Renal cortex interstitium (tissue), 11 donors: ENCODE measurements at regions not wholly inside any gene's neighbourhood (a gene's known extent, or its start where the extent isn't known, plus 50 kb on each side); places are given as distances from the start of the nearest gene placed in this dataset.
"Not testable (repeated sequence)": the region's sequence is repeated elsewhere in the genome, so short reads cannot be mapped to it uniquely, and the experiment has no call there.

ENCODE experiments used
- DNase-seq, 11 donors: peaks; one replicate each; pipeline ENCODE4 v3.0.0-alpha.2; 2013; ENCODE audit warnings: low read depth in 9 of 11, low spot score in 4 of 11; ENCODE audit errors: extremely low read depth in 1 of 11

DNA sequence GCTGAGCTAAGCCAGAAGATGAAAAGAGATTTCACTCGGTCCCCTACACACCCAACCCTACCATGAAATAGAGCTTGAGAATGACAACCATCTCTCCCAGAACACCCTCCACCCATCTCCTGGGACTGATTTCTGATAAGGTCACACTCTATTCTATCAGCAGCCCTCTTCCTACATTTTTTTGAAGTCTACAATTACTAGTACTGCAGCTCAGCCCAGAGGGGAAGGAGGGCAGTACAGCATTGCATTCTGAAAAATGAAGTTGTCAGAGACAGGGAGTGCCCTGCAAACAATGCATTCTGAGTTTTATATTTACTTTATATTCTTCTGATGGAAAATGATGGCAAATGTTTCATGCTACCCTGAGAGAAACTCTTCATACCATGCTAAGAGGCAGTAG, 318.5 kb downstream of the BCAT1 start:
- DNase-seq: no peak

DNA sequence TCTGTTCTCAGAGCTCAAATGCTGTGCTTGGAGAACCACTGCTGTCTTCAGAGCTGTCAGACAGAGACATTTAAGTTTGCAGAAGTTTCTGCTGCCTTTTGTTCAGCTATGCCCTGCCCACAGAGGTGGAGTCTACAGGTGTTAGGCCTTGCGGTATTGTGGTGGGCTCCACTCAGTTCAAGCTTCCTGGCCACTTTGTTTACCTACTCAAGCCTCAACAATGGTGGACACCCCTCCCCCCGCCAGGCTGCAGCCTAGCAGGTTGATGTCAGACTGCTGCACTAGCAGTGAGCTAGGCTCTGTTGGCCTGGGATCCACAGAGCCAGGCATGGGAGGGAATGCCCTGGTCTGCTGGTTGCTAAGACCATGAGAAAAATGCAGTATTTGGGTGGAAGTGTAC, 323.8 kb downstream of the BCAT1 start:
- no peak for DNase-seq

DNA sequence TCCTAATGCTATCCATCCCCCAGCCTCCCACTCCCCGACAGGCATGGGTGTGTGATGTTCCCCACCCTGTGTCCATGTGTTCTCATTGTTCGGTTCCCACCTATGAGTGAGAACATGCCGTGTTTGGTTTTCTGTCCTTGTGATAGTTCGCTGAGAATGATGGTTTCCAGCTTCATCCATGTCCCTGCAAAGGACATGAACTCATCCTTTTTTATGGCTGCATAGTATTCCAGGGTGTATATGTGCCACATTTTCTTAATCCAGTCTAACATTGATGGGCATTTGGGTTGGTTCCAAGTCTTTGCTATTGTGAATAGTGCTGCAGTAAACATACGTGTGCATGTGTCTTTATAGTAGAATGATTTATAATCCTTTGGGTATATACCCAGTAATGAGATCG, 328.9 kb downstream of the BCAT1 start:
- DNase-seq: not testable (repeated sequence)

DNA sequence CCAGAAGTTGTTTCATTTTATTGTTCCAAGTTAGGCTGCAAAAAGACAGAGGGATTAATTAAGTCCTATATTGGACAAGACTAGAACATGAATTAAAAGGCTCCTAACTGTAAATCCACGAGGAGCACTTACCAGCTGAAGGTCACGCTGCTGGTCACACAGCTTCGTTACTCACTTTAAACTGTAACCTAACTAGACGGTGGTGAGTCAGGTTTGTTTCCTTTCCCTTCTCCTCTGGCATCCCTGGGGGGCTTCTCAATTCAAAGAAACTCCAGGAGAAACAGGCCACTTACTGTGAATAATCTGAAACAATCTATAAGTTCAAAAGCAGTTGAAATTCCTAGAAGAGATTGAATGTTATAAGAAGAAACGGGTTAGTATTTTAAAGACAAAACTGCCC, 331.4 kb downstream of the BCAT1 start:
- DNase-seq: no peak

DNA sequence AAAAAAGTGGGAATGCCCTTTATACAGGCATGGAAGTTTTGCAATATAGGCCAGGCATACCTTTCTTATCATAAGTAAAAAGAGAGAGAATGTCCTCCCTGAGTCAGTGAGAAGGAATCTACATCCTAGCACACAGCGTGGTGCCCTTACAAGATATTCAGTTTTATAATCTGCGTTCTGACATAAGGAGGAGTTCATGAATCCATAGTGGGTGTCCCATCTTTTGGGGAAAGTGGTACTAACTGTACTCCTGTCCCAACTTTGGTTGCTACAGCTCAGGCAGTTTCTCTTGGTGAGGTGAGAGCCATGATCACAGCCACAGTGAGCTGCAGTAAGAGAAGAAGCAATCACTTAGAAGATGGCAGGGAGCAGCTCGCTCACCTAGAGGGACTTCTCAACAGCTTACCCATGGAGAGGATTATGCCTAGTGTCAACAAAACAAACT, 332.9 kb downstream of the BCAT1 start:
- DNase-seq: no peak

DNA sequence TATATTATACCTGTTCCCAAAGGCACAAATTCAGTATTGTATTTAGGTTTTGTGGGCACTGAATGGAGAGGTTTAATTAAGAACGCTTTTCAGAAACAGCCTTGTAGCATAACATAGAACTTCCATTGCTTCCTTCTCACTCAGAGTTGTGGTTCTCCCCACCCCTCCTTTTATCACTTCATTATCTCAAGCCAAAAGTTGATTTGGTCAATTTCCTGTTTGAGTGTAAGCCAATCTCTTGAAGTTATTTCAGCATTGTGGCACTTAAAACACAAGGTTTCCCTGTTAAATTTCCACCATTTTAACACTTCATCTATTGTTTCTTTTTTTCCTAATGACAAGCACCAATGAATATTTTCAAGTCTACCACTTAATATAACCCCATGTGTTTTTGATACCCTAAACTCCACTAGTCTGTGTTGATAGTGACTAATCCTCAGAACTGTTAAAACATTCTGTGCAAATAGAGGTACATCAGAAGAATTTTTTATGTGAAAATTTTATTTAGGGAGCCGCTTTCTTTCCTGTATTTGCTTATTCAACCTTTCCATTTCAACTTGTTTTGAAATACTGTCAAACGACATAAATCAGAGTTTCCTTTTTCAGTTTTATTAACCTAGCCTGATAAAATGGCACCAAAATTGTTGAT, 340.1 kb downstream of the BCAT1 start:
- DNase-seq: no peak

DNA sequence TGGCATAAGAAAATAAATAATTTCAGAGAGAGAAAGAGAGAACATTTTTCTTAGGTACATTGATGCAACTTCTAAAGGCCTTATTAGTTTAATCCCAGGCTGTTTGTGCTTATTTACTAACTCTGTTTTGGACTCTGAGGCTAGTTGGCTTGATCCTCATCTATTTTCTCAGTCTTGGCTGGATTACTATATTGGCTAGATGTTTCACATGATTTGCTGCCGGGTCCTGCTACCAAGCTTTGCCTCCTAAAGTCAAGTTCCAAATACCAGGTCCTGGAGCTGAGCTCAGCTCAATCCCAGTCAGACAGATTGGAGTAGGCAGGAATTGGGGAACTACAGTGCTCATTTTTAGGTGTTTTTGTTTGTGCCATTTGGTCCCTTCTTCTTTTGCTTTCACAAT, 340.8 kb downstream of the BCAT1 start:
- no peak for DNase-seq

DNA sequence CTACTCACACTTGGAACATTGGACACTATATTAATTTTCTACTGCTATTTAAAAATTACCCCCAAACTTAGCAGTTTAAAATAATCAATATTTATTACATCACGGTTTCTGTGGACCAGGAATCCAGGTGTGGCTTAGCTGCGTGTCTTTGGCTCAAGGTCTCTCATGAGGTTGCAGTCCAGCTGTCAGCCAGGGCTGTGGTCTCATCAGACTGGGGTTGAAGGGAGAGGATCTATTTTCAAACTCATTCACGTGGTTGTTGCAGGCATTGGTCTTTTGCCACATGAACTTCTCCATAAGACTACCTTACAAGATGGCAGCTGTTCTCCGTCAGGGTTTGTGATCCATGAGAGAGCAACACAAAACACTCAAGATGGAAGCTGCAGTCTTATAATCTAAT, 343.0 kb downstream of the BCAT1 start:
- no peak for DNase-seq

DNA sequence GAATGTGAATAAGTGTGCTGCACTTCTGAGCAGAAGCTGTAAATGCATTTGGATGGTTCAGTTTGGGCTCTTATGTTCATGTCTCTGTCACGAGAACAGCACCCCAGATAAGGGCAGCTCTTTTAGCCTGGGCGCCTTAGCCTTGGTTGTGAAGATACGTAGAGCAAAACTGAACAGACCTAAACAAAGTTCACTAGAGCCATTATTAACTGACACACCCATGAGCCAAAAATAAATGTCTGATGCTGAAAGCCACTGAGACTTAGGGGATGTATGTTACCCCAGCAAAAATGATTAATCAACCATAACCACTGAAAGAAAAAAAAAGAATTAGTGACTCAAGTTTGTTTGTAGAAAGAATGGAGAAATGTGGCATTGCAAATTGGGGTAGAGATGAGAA, 343.4 kb downstream of the BCAT1 start:
- no peak for DNase-seq

DNA sequence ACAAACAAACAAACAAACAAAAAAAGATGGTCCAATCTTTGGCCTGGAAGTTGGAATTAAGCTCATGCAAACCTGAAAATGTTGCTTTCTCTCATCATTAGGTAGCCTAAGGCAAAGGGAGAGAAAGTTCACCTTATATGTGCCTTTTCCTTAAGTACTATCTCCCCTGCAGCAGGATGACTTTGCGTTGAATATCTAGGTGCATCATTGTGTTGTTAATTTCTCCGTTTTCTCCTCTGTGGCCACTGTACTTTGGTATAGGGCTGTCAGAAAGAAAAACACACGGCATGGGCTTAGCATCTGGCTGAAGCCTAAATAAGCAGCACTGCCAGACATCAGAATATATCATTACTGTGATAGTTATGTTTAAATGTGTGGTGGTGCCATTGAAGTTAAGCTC, 345.5 kb downstream of the BCAT1 start:
- DNase-seq: no peak

DNA sequence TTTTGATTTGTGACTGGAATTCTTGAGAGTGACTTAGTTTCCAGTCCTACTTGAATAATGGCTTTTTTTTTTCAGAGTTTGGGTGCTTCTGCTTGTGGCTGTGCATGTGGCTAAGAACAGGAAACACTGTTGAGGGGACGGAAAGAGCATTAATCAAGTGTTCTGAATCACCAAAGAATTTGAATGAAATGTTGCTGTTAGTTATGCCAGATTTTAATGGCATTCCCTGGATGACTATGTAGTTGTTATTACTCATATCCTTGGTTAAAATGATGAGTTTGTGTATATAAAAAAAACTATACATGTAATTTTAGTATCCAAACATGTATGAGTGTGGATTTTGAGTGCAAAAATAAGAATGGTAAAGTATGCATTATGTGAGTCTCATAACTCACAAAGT, 347.9 kb downstream of the BCAT1 start:
- DNase-seq: no peak

DNA sequence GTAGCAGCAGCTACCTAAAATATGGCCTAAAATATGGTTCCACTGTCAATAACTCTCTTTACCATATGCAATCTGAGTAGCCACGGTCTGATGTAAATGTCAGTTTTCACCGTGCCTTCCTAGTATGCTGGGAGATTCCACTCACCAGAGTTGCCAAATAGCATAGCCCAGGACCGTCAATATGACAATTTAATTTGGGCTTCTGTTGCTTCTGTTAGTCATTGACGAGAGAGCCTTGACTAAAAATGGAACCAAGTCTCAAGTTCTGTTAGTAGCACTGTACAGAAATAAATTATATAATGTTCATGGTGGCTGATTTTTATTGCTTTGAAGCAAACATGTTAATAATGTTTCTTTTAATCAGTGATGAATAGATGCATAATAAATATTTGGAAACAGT, 348.4 kb downstream of the BCAT1 start:
- DNase-seq: no peak

DNA sequence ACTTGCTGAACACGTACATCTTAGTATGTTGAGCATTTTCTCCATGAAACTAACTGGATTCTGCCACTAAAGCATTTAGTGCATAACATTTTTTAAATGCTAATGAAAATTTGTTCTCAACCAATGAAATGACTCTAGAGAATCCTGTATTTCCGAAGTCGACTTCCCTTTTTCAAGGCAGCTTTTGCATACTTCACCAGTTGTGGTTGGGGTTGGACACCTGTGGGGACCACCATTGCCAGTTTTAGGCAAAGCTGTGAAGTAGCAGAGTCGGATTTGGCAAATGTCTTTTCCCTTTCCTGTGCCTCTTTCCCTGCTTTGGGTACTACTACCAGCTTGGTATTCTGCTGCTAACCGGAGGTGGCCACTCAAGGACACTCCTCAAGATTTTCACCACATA, 349.2 kb downstream of the BCAT1 start:
- DNase-seq: no peak

DNA sequence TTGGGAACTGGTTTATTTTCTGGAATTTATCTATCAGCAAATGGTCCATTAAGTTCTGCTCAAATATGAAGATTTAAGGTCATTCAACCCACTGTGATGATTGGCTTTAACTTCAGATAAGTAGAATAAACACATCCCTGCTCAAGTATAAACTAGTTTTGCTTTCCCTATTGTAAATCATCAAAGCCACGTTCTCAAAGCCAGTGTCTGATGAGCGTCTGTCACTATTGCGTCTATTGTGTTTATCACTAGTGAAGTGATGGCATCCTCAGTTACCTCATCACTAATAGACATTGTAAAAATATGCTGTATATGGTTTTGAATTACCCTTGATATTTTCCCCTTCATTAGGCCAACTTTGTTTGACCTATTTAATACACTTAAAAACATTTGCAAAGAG, 351.3 kb downstream of the BCAT1 start:
- no peak for DNase-seq

DNA sequence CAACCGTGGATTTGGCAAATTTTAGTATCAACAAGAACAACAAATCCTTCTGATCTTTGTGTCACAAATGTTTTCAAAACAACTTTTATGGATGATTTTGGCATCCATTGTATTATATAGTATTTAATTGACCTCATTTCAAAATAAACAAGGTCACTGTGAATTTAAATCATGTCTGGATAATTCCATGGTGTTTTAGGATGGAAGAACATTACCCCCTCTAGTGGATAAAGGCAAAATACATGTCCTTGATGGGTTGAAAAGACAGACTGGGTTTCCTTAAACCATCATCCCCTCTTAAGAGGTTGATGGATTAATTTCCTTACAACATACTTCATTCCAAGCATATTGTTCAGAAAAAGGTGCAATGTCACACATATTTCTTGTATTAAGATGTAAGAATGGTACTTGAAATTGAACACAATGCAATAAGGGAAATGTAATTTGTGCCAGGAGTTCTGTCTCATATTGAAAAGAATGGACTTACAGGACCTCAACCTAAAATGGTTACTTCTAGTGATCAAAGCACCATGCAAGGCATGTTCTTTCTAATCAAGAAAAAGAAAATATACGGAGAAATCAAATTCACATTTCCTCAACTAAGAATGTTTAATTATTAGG, 352.0 kb downstream of the BCAT1 start:
- peak in 7 of 11 donors; percentile 16 to 40 (median 21) for DNase-seq

DNA sequence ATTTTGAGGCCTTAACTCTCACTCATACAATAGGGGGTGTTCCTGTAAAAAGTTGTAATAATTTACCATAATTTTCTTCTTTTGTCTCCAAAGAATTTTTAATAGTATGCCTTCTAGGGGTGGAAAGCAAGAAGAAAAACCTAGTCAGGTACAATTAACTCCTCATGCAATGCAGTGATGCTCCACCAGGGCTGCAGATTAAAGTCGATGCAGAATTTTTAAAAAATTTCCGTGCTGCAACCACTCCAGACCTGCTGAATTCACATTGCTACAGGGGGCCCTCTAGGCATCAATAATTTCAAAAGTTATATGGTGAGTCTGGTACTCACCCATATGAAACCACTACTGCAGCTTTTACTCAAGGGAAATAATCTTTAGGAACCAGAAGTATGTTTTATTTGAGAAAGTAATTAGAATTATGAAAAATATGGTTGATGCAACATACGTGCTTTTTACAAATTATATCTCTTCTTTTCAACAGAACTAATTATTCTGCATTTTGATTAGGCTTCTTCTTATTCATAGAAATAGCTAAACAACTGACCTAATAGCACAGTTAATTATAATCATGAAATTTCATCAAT, 353.2 kb downstream of the BCAT1 start:
- DNase-seq: no peak

DNA sequence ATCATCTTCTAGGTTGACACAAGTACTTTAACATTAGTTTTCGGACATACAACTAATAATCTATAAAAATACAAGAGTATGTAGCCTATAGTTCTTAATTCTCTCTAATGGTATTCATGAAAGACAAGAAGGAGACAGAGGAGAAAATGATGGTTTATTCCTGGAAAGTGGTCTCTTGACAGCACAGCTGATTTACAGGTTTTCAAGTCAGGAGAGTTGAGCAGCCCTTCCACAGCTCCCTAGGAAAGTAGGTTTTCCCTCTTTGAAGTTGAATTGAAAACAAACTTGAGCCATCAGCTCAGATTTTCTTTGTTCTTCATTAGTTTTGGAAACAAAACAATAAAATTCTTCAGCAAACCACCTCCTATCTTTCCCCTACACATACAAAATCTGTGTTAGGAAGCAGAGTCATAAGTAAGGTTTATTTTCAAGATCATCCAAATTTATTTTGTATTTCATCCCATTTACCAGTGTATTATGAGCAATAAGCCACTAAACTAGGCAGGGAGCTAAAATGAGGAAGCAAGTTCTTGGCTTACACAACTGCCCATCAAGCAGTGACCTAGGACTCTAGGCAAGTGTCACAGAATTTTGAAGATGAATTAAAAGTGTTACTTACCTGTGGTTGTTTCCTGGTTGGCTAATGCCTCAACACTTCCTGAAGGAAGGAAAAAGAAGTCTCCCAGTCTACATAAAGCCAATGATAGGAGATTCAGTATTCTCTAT, 357.0 kb downstream of the BCAT1 start:
- peak in 3 of 11 donors; percentile 13 to 25 (median 15) for DNase-seq

DNA sequence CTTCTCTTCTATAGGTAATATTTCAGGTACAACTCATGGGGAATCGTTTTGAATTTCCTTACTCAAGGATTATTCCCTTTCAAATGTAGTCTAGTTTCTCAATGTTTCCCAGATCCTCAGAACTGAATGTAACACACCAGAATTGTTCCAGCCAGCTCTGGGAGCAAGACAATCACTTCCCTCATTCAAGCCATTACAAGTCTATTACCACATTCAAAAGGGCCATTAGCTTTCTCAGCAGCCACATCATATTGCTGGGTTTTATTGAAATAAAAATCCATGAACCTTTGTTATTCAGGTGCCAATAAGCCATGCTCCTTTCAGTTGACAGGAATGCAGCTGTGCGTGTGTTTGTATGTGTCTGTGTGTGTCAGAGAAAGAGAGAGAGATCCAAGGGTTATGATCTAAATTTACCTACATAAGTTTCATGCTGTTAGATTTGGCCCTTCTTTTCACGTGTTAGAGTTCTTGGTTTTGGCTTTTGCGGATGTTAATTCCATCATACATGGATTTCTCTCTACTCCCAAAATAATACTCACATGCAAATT, 357.7 kb downstream of the BCAT1 start:
- DNase-seq: no peak

DNA sequence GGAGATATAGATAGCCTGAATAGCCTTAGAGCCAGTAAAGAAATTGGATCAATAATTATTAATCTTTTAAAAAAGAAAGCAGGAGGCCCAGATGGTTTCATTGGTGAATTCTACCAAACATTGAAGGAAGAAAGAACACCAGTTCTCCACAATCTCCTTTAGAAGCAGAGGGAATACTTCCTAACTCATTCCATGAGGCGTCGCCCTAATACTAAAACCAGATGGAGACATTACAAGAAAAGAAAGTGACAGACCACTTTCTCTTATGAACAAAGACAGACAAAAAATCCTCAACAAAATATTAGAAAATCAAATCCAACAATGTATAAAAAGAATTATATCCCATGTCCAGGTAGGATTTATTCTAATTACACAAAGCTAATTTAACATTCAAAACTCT, 362.6 kb downstream of the BCAT1 start:
- no peak for DNase-seq
